ENCODE measurements at regions not wholly inside any gene's neighbourhood (a gene's known extent, or its start where the extent isn't known, plus 50 kb on each side); places are given as distances from the start of the nearest gene placed in this dataset.

DNA sequence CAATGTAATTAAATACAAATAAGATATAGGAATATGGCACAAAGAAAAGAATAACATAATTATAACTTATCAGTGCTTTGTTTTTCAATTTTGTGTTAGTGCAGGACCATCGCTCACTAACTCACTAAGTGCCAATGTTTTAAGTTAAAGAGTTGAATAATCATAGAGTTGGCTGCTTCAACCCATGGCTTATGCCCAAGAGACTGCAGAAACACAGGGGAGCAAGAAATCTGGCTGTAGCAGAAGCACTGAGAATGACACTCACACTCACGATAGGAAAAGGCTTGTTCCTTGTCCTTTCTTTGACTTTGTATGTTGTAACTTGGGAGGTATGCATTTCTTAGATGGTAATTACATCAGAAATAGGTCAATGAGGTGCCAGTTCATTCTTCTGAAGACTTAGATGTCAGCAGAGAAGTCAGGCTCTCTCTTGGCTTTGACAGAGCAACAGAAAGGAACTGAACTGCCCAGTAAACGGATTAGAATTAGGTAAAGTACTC is 852.2 kb downstream of the LRRTM4 start:
- intact Hi-C loops (cut with DNase I; ENCODE audit: low total_unique reads) (no loop called here), in situ Hi-C loops (cut with MboI; ENCODE audit: low sequenced_read_pairs in 4 of 4) (no loop called here)
- no peaks in the 10 kb centered on the region for H3K4me1 ChIP-seq
- DNase-seq (no peak), ATAC-seq (no peak)
- H3K36me3 ChIP-seq = no peaks in the 10 kb centered on the region
- H3K4me3 ChIP-seq = no peak overlapping the region
- no peaks in the 10 kb centered on the region for H3K9me3 ChIP-seq
- no peak overlapping the region for H3K27ac ChIP-seq
- no peak for TF ChIP-seq POLR2A (IDR thresholded peaks at IDR 0.05)
- TF ChIP-seq, protein P1, sequence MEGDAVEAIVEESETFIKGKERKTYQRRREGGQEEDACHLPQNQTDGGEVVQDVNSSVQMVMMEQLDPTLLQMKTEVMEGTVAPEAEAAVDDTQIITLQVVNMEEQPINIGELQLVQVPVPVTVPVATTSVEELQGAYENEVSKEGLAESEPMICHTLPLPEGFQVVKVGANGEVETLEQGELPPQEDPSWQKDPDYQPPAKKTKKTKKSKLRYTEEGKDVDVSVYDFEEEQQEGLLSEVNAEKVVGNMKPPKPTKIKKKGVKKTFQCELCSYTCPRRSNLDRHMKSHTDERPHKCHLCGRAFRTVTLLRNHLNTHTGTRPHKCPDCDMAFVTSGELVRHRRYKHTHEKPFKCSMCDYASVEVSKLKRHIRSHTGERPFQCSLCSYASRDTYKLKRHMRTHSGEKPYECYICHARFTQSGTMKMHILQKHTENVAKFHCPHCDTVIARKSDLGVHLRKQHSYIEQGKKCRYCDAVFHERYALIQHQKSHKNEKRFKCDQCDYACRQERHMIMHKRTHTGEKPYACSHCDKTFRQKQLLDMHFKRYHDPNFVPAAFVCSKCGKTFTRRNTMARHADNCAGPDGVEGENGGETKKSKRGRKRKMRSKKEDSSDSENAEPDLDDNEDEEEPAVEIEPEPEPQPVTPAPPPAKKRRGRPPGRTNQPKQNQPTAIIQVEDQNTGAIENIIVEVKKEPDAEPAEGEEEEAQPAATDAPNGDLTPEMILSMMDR (IDR thresholded peaks at IDR 0.05 in 4 of 5, conservative IDR thresholded peaks at IDR 0.05 in 1 of 5) = no peak
- no peaks in the 10 kb centered on the region for H3K27me3 ChIP-seq

DNA sequence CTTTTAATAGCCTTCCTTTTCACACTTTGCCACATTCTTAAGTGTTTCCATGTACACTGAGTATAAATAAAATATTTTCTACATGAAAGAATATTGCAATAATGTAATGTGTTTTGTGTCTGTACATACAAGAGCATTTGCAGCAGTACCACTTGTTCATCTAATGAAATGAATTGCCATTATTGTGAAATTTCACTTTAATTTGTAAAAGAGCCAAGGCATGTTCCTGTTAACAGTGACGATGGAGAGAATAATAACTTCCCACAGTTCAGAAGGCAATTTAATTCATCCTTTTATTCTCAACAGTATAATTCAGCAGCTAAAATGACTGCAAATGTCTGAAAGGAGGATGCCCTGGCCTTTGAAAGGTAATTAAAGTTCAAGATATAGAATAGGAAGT is 853.9 kb downstream of the LRRTM4 start:
- Histone ChIP-seq H3K36me3 (no peaks in the 10 kb centered on the region), H3K27ac (no peak overlapping the region), H3K4me3 (no peak overlapping the region), H3K27me3 (no peaks in the 10 kb centered on the region), H3K9me3 (no peaks in the 10 kb centered on the region), H3K4me1 (no peaks in the 10 kb centered on the region)
- in situ Hi-C loops (cut with MboI; ENCODE audit: low sequenced_read_pairs in 4 of 4) = no loop called here
- ATAC-seq (no peak), DNase-seq (no peak)
- intact Hi-C loops (cut with DNase I; ENCODE audit: low total_unique reads) = no loop called here
- TF ChIP-seq, protein P1 (IDR thresholded peaks at IDR 0.05 in 4 of 5, conservative IDR thresholded peaks at IDR 0.05 in 1 of 5) = no peak
- no peak for TF ChIP-seq POLR2A (IDR thresholded peaks at IDR 0.05)

DNA sequence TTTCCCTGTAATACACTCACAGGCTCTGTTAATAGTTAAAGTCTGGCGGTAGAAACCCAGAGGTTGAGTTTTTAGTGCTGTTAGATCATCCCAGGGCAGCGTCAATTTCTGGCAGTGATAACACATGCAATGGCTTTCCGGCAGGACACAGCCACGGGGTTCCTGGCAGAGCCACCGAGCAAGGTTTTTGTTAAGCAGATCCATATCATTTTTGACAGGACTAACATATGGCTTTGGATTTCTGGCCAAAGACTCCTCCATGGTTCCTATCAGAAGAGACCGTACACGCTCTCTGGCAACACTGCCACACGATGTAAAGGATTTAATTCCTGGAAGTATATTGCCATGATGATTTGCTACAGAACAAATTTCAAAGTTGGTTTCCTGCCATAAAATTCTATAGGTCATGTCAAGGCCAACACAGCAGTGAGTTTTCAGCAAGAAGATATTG is 854.3 kb downstream of the LRRTM4 start:
- TF ChIP-seq, protein P1 (IDR thresholded peaks at IDR 0.05 in 4 of 5, conservative IDR thresholded peaks at IDR 0.05 in 1 of 5) = no peak
- no peak for TF ChIP-seq POLR2A (IDR thresholded peaks at IDR 0.05)
- no peak for DNase-seq
- in situ Hi-C loops (cut with MboI; ENCODE audit: low sequenced_read_pairs in 4 of 4) = no loop called here
- no peaks in the 10 kb centered on the region for H3K36me3 ChIP-seq
- ATAC-seq = no peak
- intact Hi-C loops (cut with DNase I; ENCODE audit: low total_unique reads) = no loop called here
- no peaks in the 10 kb centered on the region for H3K27me3 ChIP-seq
- no peak overlapping the region for H3K4me3 ChIP-seq
- H3K4me1 ChIP-seq = no peaks in the 10 kb centered on the region
- H3K27ac ChIP-seq = no peak overlapping the region
- no peaks in the 10 kb centered on the region for H3K9me3 ChIP-seq

DNA sequence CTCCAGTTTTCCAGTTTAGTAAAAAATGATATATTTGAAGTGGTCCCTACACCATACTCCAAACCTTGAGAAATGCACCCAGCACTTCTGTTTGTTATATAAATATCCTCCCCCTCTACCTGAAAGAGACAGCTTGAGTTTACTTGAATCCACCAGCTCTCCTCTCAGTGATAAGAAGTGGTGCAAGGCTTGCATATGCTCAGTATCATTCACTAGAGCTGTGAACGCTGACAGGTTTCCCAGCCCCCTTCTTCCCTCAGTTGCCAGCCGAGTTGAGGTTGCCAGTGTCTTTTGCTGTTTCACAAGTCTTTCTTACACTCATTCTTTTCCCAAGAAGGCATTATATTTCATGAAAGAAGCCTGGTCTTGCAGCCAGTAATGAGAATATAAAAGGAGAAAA is 880.0 kb downstream of the LRRTM4 start:
- no peaks in the 10 kb centered on the region for H3K9me3 ChIP-seq
- ATAC-seq (no peak), DNase-seq (no peak)
- in situ Hi-C loops (cut with MboI; ENCODE audit: low sequenced_read_pairs in 4 of 4) = no loop called here
- H3K4me3 ChIP-seq = no peak overlapping the region
- H3K4me1 ChIP-seq = peaks cover 0 to 10% of the 10 kb centered on the region in 2 donors
- no peaks in the 10 kb centered on the region for H3K27me3 ChIP-seq
- H3K36me3 ChIP-seq = no peaks in the 10 kb centered on the region
- TF ChIP-seq POLR2A (IDR thresholded peaks at IDR 0.05) = no peak
- TF ChIP-seq, protein P1 (IDR thresholded peaks at IDR 0.05 in 4 of 5, conservative IDR thresholded peaks at IDR 0.05 in 1 of 5) = no peak
- intact Hi-C loops (cut with DNase I; ENCODE audit: low total_unique reads) = no loop called here
- no peak overlapping the region for H3K27ac ChIP-seq

DNA sequence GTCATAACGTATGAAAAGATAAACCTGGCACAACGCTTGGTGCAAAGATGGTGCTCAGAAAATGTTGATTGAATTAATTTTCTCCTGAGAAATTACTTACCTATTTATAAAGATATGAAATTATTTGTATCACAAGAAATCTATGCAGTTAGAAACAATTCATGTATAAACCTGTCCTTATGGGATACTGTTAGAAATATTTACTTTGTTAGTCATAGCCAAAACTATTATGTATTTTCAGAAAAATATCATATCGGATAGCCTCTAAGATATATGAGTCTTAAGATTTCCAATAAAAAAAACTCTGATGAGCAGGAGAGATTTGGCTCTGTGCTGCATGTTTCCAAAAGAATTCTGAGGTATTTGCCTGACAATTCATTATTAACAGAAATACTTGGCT is 880.7 kb downstream of the LRRTM4 start:
- in situ Hi-C loops (cut with MboI; ENCODE audit: low sequenced_read_pairs in 4 of 4) (no loop called here), intact Hi-C loops (cut with DNase I; ENCODE audit: low total_unique reads) (no loop called here)
- H3K4me3 ChIP-seq = no peak overlapping the region
- TF ChIP-seq, protein P1 (IDR thresholded peaks at IDR 0.05 in 4 of 5, conservative IDR thresholded peaks at IDR 0.05 in 1 of 5) = no peak
- TF ChIP-seq POLR2A (IDR thresholded peaks at IDR 0.05) = no peak
- DNase-seq (no peak), ATAC-seq (no peak)
- H3K27me3 ChIP-seq = no peaks in the 10 kb centered on the region
- peaks cover 0 to 10% of the 10 kb centered on the region in 2 donors for H3K4me1 ChIP-seq
- no peak overlapping the region for H3K27ac ChIP-seq
- no peaks in the 10 kb centered on the region for H3K36me3 ChIP-seq
- no peaks in the 10 kb centered on the region for H3K9me3 ChIP-seq
